ENCODE measurements at regions not wholly inside any gene's neighbourhood (a gene's known extent, or its start where the extent isn't known, plus 50 kb on each side); places are given as distances from the start of the nearest gene placed in this dataset.

GRCh38 chr2:4668381-4668780 is 965.0 kb downstream of the DCDC2C start:
- no peak for TF ChIP-seq EP300 (IDR thresholded peaks at IDR 0.05)
- no peak for TF ChIP-seq POLR2AphosphoS5 (IDR thresholded peaks at IDR 0.05)
- TF ChIP-seq CTCF (IDR thresholded peaks at IDR 0.05): no peak
- TF ChIP-seq POLR2A (IDR thresholded peaks at IDR 0.05; ENCODE audit: low read depth): no peak
